Left forelimb (tissue), 1 donor: ENCODE measurements at regions not wholly inside any gene's neighbourhood (a gene's known extent, or its start where the extent isn't known, plus 50 kb on each side); places are given as distances from the start of the nearest gene placed in this dataset.

Experiments used
- DNase-seq: peaks from one replicate; pipeline ENCODE4 v3.0.0-alpha.2; 2018; ENCODE audit warnings: low spot score

GRCh38 chr22:27666272-27666997 is 135.1 kb downstream of the MN1 start:
- no peak for DNase-seq

GRCh38 chr22:27667121-27667843 is 134.3 kb downstream of the MN1 start:
- DNase-seq = no peak

- no peak for DNase-seq
Observed at GRCh38 chr22:27668828-27669797, 132.4 kb downstream of the MN1 start.

- DNase-seq = no peak
Observed at GRCh38 chr22:27669798-27670599, 131.6 kb downstream of the MN1 start.

- no peak for DNase-seq
Observed at GRCh38 chr22:27670701-27671412, 130.7 kb downstream of the MN1 start.

- DNase-seq = no peak
Observed at GRCh38 chr22:27671413-27671935, 130.1 kb downstream of the MN1 start.

GRCh38 chr22:27672721-27673418 is 128.7 kb downstream of the MN1 start:
- DNase-seq = no peak

GRCh38 chr22:27673839-27674238 is 127.7 kb downstream of the MN1 start:
- DNase-seq = no peak

- no peak for DNase-seq
Observed at GRCh38 chr22:27674261-27674923, 127.2 kb downstream of the MN1 start.

- no peak for DNase-seq
Observed at GRCh38 chr22:27676545-27677213, 124.9 kb downstream of the MN1 start.

GRCh38 chr22:27677905-27678458 is 123.6 kb downstream of the MN1 start:
- no peak for DNase-seq

GRCh38 chr22:27679176-27679575 is 122.4 kb downstream of the MN1 start:
- no peak for DNase-seq

GRCh38 chr22:27679693-27680488 is 121.7 kb downstream of the MN1 start:
- DNase-seq = no peak

- no peak for DNase-seq
Observed at GRCh38 chr22:27680636-27681035, 120.9 kb downstream of the MN1 start.

- no peak for DNase-seq
Observed at GRCh38 chr22:27681037-27681436, 120.5 kb downstream of the MN1 start.

- DNase-seq = no peak
Observed at GRCh38 chr22:27682437-27682836, 119.1 kb downstream of the MN1 start.

GRCh38 chr22:27684901-27685300 is 116.7 kb downstream of the MN1 start:
- no peak for DNase-seq

GRCh38 chr22:27685515-27685914 is 116.0 kb downstream of the MN1 start:
- no peak for DNase-seq
